ENCODE measurements at regions not wholly inside any gene's neighbourhood (a gene's known extent, or its start where the extent isn't known, plus 50 kb on each side); places are given as distances from the start of the nearest gene placed in this dataset.

- TF ChIP-seq CTCF (IDR thresholded peaks at IDR 0.05; ENCODE audit: insufficient read depth, low read depth, low read length): no peak
- TF ChIP-seq EZH2 (IDR thresholded peaks at IDR 0.05; ENCODE audit: insufficient read depth, low read length): no peak
Observed at GRCh38 chr21:15119486-15119885, 54.7 kb upstream of the NRIP1 start.

Data from astrocyte (in vitro differentiated cells and primary cell).